A673 (cell line): ENCODE measurements at regions not wholly inside any gene's neighbourhood (a gene's known extent, or its start where the extent isn't known, plus 50 kb on each side); places are given as distances from the start of the nearest gene placed in this dataset.

Experiments used
- BruUV-seq: library from RNA; stranded (reverse); fragments of 400-500 nt; replicated peaks from 2 replicates; lab custom pipeline; 2021; lab: Mats Ljungman, UMichigan
- CTCF ChIA-PET: fragments of 300-600 bp; sonication (Branson Sonifier 250); formaldehyde crosslinking; loops from one replicate; lab custom pipeline; 2022; ENCODE audit warnings: antibody characterized with exemption; lab: Charles Lee
- POLR2A ChIA-PET: fragments of 300-600 bp; sonication (Branson Sonifier 250); formaldehyde crosslinking; loops from one replicate; lab custom pipeline; 2022; ENCODE audit warnings: antibody characterized with exemption; ENCODE audit not compliant: low non-redundant PET; lab: Charles Lee
- DNase-seq: peaks from one replicate; pipeline ENCODE4 v3.0.0-alpha.2; 2015; ENCODE audit warnings: low spot score
- H3K27ac ChIP-seq: fragments of 200-600 bp; sonication (generic); 2 replicates; pipeline ENCODE4 v1.5.1; 2016; ENCODE audit warnings: mixed run types, low read depth, mild to moderate bottlenecking, mixed read lengths, antibody characterized with exemption, low read length; ENCODE audit not compliant: poor library complexity, severe bottlenecking
- H3K27me3 ChIP-seq: fragments of 200-600 bp; sonication (generic); replicated peaks from 2 replicates; pipeline ENCODE4 v1.6.1; 2017; ENCODE audit warnings: mixed run types, low read depth, mild to moderate bottlenecking, mixed read lengths, antibody characterized with exemption, low read length; ENCODE audit not compliant: insufficient read depth, poor library complexity
- H3K36me3 ChIP-seq: fragments of 200-600 bp; sonication (generic); 2 replicates; pipeline ENCODE4 v1.6.1; 2016; ENCODE audit warnings: mixed run types, mild to moderate bottlenecking, mixed read lengths, antibody characterized with exemption, low read length; ENCODE audit not compliant: insufficient read depth, poor library complexity, severe bottlenecking
- H3K4me1 ChIP-seq: fragments of 200-600 bp; sonication (generic); 2 replicates; pipeline ENCODE4 v1.6.1; 2017; ENCODE audit warnings: mixed run types, mild to moderate bottlenecking, mixed read lengths, antibody characterized with exemption, low read length; ENCODE audit not compliant: insufficient read depth, poor library complexity, severe bottlenecking
- H3K4me3 ChIP-seq: fragments of 200-600 bp; sonication (generic); 2 replicates; pipeline ENCODE4 v1.5.1; 2016; ENCODE audit warnings: low read depth, mixed run types, mild to moderate bottlenecking, mixed read lengths, low read length; ENCODE audit not compliant: poor library complexity, severe bottlenecking
- H3K9me3 ChIP-seq: fragments of 200-600 bp; sonication (generic); 2 replicates; pipeline ENCODE4 v1.6.1; 2016; ENCODE audit warnings: mixed run types, low read depth, mild to moderate bottlenecking, mixed read lengths, antibody characterized with exemption, low read length; ENCODE audit not compliant: poor library complexity, severe bottlenecking
- EZH2 ChIP-seq: fragments of 200-600 bp; sonication (generic); IDR thresholded peaks from 2 replicates; pipeline ENCODE4 v1.6.1; 2017; ENCODE audit warnings: borderline replicate concordance, low read depth, mild to moderate bottlenecking, mixed read lengths, antibody characterized with exemption, low read length; ENCODE audit not compliant: poor library complexity, severe bottlenecking
- intact Hi-C: fragments of 100-400 bp; cut with micrococcal nuclease; formaldehyde crosslinking; loops from one replicate; pipeline ENCODE4 v1.10.0; 2022; ENCODE audit not compliant: unreplicated experiment
- TF ChIP-seq, protein P1 (sequence below): fragments of 300-800, 200-600 bp; sonication (generic); conservative IDR thresholded peaks from 2 replicates; pipeline ENCODE4 v1.5.1; 2017; ENCODE audit warnings: low read depth, mild to moderate bottlenecking, antibody characterized with exemption, low read length, moderate library complexity, mixed read lengths

DNA sequence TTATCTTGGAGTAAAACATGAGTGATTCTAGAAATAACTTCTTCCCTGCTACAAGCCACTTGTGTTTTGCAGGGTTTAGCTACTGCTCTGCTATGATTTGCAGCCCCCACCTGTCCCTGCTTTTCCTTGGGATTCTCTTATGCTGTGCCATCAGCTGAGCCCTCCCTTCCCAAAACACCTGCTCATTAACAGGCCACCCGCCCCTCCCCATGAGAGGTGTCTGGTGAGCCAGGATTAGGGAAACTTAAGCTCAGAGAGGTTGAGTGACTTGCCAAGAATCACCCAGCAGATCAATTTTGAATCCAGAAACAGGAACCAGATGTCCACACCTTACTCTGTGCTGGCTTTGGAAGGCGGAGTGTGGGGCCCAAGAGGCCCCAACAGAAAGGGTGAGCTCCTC lies 111.7 kb upstream of the CXCL14 start:
- intact Hi-C loops = loop anchor here (10.0 kb wide), 1 partner anchor 524 kb away; no protein-coding TSS in a partner anchor
- ChIA-PET POLR2A (no interaction called here), CTCF (no interaction called here)
- H3K9me3 ChIP-seq = no peaks in the 10 kb centered on the region
- no peak overlapping the region for H3K27ac ChIP-seq
- peaks cover 4% of the 10 kb centered on the region for H3K4me1 ChIP-seq
- no peaks in the 10 kb centered on the region for H3K36me3 ChIP-seq
- DNase-seq = no peak
- no peak overlapping the region for H3K4me3 ChIP-seq
- no TSS peak for BruUV-seq
- no peaks in the 10 kb centered on the region for H3K27me3 ChIP-seq
- TF ChIP-seq, protein P1, sequence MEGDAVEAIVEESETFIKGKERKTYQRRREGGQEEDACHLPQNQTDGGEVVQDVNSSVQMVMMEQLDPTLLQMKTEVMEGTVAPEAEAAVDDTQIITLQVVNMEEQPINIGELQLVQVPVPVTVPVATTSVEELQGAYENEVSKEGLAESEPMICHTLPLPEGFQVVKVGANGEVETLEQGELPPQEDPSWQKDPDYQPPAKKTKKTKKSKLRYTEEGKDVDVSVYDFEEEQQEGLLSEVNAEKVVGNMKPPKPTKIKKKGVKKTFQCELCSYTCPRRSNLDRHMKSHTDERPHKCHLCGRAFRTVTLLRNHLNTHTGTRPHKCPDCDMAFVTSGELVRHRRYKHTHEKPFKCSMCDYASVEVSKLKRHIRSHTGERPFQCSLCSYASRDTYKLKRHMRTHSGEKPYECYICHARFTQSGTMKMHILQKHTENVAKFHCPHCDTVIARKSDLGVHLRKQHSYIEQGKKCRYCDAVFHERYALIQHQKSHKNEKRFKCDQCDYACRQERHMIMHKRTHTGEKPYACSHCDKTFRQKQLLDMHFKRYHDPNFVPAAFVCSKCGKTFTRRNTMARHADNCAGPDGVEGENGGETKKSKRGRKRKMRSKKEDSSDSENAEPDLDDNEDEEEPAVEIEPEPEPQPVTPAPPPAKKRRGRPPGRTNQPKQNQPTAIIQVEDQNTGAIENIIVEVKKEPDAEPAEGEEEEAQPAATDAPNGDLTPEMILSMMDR = no peak
- TF ChIP-seq EZH2 = no peak

DNA sequence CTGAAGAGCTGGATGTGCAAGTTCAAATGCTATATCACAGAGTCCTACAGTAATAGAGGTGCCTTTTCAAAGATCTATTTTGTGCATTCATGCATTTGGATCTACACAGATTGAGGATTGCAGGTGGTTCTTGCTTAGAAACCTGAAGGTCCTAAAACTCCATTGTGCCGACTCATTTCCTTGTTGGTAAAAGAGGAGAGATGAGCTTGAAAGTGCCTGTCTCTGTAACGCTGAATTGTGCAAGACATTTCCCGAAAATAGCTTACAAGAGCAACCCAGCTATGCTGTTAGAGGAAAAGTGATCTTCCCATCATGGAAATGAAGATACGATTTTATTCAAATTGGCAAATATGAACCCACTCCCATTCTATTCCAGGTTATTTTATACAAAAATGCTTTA lies 110.7 kb upstream of the CXCL14 start:
- TF ChIP-seq, protein P1 = no peak
- TF ChIP-seq EZH2 = no peak
- CTCF ChIA-PET = no interaction called here
- no peak for DNase-seq
- Histone ChIP-seq H3K27ac (no peak overlapping the region), H3K27me3 (no peaks in the 10 kb centered on the region), H3K4me1 (peaks cover 4% of the 10 kb centered on the region), H3K9me3 (no peaks in the 10 kb centered on the region), H3K4me3 (no peak overlapping the region), H3K36me3 (no peaks in the 10 kb centered on the region)
- intact Hi-C loops = no loop called here
- BruUV-seq = no TSS peak
- POLR2A ChIA-PET = no interaction called here

DNA sequence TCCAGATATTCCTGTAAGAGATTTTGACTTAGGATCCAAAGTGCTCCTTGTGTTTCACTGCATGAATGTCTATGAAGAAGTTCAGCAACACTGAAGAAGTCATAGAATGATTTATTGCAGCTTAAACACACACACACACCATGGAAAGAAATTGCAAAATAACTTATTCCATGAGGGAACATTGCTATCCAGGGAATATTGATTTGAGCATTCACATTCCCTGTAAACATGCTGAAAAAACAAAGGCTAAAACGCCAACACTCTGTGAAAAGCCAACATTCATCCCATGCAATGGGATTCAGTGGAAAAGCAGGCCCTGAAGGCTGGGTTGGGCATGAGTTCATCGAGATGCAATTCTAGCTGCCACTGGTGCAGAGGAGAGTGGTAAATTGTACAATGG lies 109.6 kb upstream of the CXCL14 start:
- H3K9me3 ChIP-seq = no peaks in the 10 kb centered on the region
- ChIA-PET CTCF (no interaction called here), POLR2A (no interaction called here)
- no peaks in the 10 kb centered on the region for H3K27me3 ChIP-seq
- peaks cover 4% of the 10 kb centered on the region for H3K4me1 ChIP-seq
- intact Hi-C loops = no loop called here
- DNase-seq = no peak
- no peaks in the 10 kb centered on the region for H3K36me3 ChIP-seq
- TF ChIP-seq, protein P1 = no peak
- no peak for TF ChIP-seq EZH2
- H3K27ac ChIP-seq = no peak overlapping the region
- BruUV-seq = no TSS peak
- no peak overlapping the region for H3K4me3 ChIP-seq
